Natural killer cell treated with Interleukin-12 subunit alpha and Interleukin-12 subunit beta and Interleukin-15 and Interleukin-18, amount 100 ng/mL, for 72 hours (primary cell): ENCODE measurements at regions not wholly inside any gene's neighbourhood (a gene's known extent, or its start where the extent isn't known, plus 50 kb on each side); places are given as distances from the start of the nearest gene placed in this dataset.

Source experiments
- ATAC-seq, 2 donors: fragments of 150-1000 bp; cut with Tn5 transposase in 1 of 2; sonication (Bioruptor Pico), chemical (Tn5 transposase) in 1 of 2; 2 replicates each; pipeline ENCODE4 v1.10.0; 2021
- DNase-seq: peaks from one replicate; pipeline ENCODE4 v3.0.0; 2022; ENCODE audit warnings: low spot score
- H3K27ac Mint-ChIP-seq, 2 donors: 1 replicate in 1 of 2; 2 replicates in 1 of 2; pipeline ENCODE4 v1.8.0; 2022; ENCODE audit warnings: mixed read lengths in 2 of 2, mild to moderate bottlenecking in 1 of 2, moderate library complexity in 1 of 2
- H3K27me3 Mint-ChIP-seq, 2 donors: 1 replicate in 1 of 2; 2 replicates in 1 of 2; pipeline ENCODE4 v1.8.0; 2022; ENCODE audit warnings: mixed read lengths in 2 of 2
- H3K36me3 Mint-ChIP-seq: one replicate; pipeline ENCODE4 v1.8.0; 2022; ENCODE audit warnings: mixed read lengths
- H3K4me1 Mint-ChIP-seq, 2 donors: 1 replicate in 1 of 2; 2 replicates in 1 of 2; pipeline ENCODE4 v1.8.0; 2022; ENCODE audit warnings: low read depth in 2 of 2, mixed read lengths in 2 of 2, mild to moderate bottlenecking in 1 of 2
- H3K4me3 Mint-ChIP-seq: one replicate; pipeline ENCODE4 v1.8.0; 2022; ENCODE audit warnings: mixed read lengths
- H3K9me3 Mint-ChIP-seq: 2 replicates; pipeline ENCODE4 v1.8.0; 2022; ENCODE audit warnings: mixed read lengths

- Mint-ChIP-seq H3K9me3 (no peaks in the 10 kb centered on the region), H3K4me3 (no peak overlapping the region), H3K36me3 (no peaks in the 10 kb centered on the region), H3K27ac (no peak overlapping the region), H3K27me3 (peaks cover 11 to 12% of the 10 kb centered on the region in 2 donors), H3K4me1 (no peaks in the 10 kb centered on the region)
- ATAC-seq = no peak
- no peak for DNase-seq
These were observed 211.1 kb downstream of the ANKRD60 start for GRCh38 chr20:58017231-58017969.

GRCh38 chr20:58016779-58017178 is 211.7 kb downstream of the ANKRD60 start:
- Mint-ChIP-seq H3K36me3 (no peaks in the 10 kb centered on the region), H3K4me3 (no peak overlapping the region), H3K27ac (no peak overlapping the region), H3K4me1 (no peaks in the 10 kb centered on the region), H3K27me3 (peaks cover 6 to 15% of the 10 kb centered on the region in 2 donors), H3K9me3 (no peaks in the 10 kb centered on the region)
- DNase-seq = no peak
- no peak for ATAC-seq

- Mint-ChIP-seq H3K4me1 (no peaks in the 10 kb centered on the region), H3K9me3 (no peaks in the 10 kb centered on the region), H3K4me3 (no peak overlapping the region), H3K27ac (no peak overlapping the region), H3K27me3 (peaks cover 8 to 16% of the 10 kb centered on the region in 2 donors), H3K36me3 (no peaks in the 10 kb centered on the region)
- ATAC-seq (no peak), DNase-seq (no peak)
These were observed 213.7 kb downstream of the ANKRD60 start for GRCh38 chr20:58014628-58015315.

GRCh38 chr20:58012731-58013510 is 215.5 kb downstream of the ANKRD60 start:
- Mint-ChIP-seq H3K9me3 (no peaks in the 10 kb centered on the region), H3K4me1 (no peaks in the 10 kb centered on the region), H3K4me3 (no peak overlapping the region), H3K36me3 (no peaks in the 10 kb centered on the region), H3K27ac (no peak overlapping the region), H3K27me3 (peaks cover 16 to 21% of the 10 kb centered on the region in 2 donors)
- ATAC-seq (no peak), DNase-seq (no peak)

- Mint-ChIP-seq H3K9me3 (no peaks in the 10 kb centered on the region), H3K36me3 (no peaks in the 10 kb centered on the region), H3K4me3 (no peak overlapping the region), H3K27me3 (peaks cover 16 to 21% of the 10 kb centered on the region in 2 donors), H3K4me1 (no peaks in the 10 kb centered on the region), H3K27ac (no peak overlapping the region)
- DNase-seq (no peak), ATAC-seq (no peak)
These were observed 216.4 kb downstream of the ANKRD60 start for GRCh38 chr20:58011947-58012610.

GRCh38 chr20:58011106-58011946 is 217.1 kb downstream of the ANKRD60 start:
- ATAC-seq (no peak), DNase-seq (no peak)
- H3K27ac Mint-ChIP-seq = no peak overlapping the region
- H3K9me3 Mint-ChIP-seq = no peaks in the 10 kb centered on the region
- no peaks in the 10 kb centered on the region for H3K4me1 Mint-ChIP-seq
- H3K27me3 Mint-ChIP-seq = peaks cover 16 to 21% of the 10 kb centered on the region in 2 donors
- H3K36me3 Mint-ChIP-seq = no peaks in the 10 kb centered on the region
- no peak overlapping the region for H3K4me3 Mint-ChIP-seq

- H3K27me3 Mint-ChIP-seq = peaks cover 13 to 19% of the 10 kb centered on the region in 2 donors
- H3K36me3 Mint-ChIP-seq = no peaks in the 10 kb centered on the region
- H3K27ac Mint-ChIP-seq = no peak overlapping the region
- ATAC-seq = no peak
- H3K4me3 Mint-ChIP-seq = no peak overlapping the region
- no peaks in the 10 kb centered on the region for H3K4me1 Mint-ChIP-seq
- no peak for DNase-seq
- no peaks in the 10 kb centered on the region for H3K9me3 Mint-ChIP-seq
These were observed 217.8 kb downstream of the ANKRD60 start for GRCh38 chr20:58010666-58011065.

- H3K4me3 Mint-ChIP-seq = no peak overlapping the region
- H3K36me3 Mint-ChIP-seq = no peaks in the 10 kb centered on the region
- no peak overlapping the region for H3K27ac Mint-ChIP-seq
- no peaks in the 10 kb centered on the region for H3K9me3 Mint-ChIP-seq
- H3K4me1 Mint-ChIP-seq = no peaks in the 10 kb centered on the region
- DNase-seq (no peak), ATAC-seq (no peak)
- peaks cover 10 to 18% of the 10 kb centered on the region in 2 donors for H3K27me3 Mint-ChIP-seq
These were observed 218.3 kb downstream of the ANKRD60 start for GRCh38 chr20:58010186-58010585.

GRCh38 chr20:58008866-58009265 is 219.6 kb downstream of the ANKRD60 start:
- Mint-ChIP-seq H3K36me3 (no peaks in the 10 kb centered on the region), H3K27me3 (peaks cover 13 to 20% of the 10 kb centered on the region in 2 donors), H3K27ac (no peak overlapping the region), H3K4me3 (no peak overlapping the region), H3K4me1 (no peaks in the 10 kb centered on the region), H3K9me3 (no peaks in the 10 kb centered on the region)
- no peak for DNase-seq
- ATAC-seq = no peak

GRCh38 chr20:58008413-58008812 is 220.0 kb downstream of the ANKRD60 start:
- DNase-seq (no peak), ATAC-seq (no peak)
- H3K4me1 Mint-ChIP-seq = no peaks in the 10 kb centered on the region
- no peak overlapping the region for H3K4me3 Mint-ChIP-seq
- H3K36me3 Mint-ChIP-seq = no peaks in the 10 kb centered on the region
- H3K27ac Mint-ChIP-seq = no peak overlapping the region
- no peaks in the 10 kb centered on the region for H3K9me3 Mint-ChIP-seq
- peaks cover 13 to 20% of the 10 kb centered on the region in 2 donors for H3K27me3 Mint-ChIP-seq

GRCh38 chr20:58007947-58008346 is 220.5 kb downstream of the ANKRD60 start:
- Mint-ChIP-seq H3K4me1 (no peaks in the 10 kb centered on the region), H3K27me3 (peaks cover 13 to 20% of the 10 kb centered on the region in 2 donors), H3K9me3 (no peaks in the 10 kb centered on the region), H3K36me3 (no peaks in the 10 kb centered on the region), H3K4me3 (no peak overlapping the region), H3K27ac (no peak overlapping the region)
- DNase-seq (no peak), ATAC-seq (no peak)

- Mint-ChIP-seq H3K4me3 (no peak overlapping the region), H3K27ac (no peak overlapping the region), H3K4me1 (no peaks in the 10 kb centered on the region), H3K36me3 (no peaks in the 10 kb centered on the region), H3K27me3 (peaks cover 10 to 20% of the 10 kb centered on the region in 2 donors), H3K9me3 (no peaks in the 10 kb centered on the region)
- ATAC-seq = no peak
- DNase-seq = no peak
These were observed 221.8 kb downstream of the ANKRD60 start for GRCh38 chr20:58006346-58007316.
